Urothelium cell line (cell line): ENCODE measurements at regions not wholly inside any gene's neighbourhood (a gene's known extent, or its start where the extent isn't known, plus 50 kb on each side); places are given as distances from the start of the nearest gene placed in this dataset.

Experiments used
- DNase-seq: peaks from one replicate; pipeline ENCODE4 v3.0.0; 2011; ENCODE audit warnings: low spot score, mixed read lengths
- FAIRE-seq: peaks from 2 replicates; lab custom pipeline; 2011; peaks lifted over from hg19 to GRCh38; lab: Jason Lieb, UNC

DNA sequence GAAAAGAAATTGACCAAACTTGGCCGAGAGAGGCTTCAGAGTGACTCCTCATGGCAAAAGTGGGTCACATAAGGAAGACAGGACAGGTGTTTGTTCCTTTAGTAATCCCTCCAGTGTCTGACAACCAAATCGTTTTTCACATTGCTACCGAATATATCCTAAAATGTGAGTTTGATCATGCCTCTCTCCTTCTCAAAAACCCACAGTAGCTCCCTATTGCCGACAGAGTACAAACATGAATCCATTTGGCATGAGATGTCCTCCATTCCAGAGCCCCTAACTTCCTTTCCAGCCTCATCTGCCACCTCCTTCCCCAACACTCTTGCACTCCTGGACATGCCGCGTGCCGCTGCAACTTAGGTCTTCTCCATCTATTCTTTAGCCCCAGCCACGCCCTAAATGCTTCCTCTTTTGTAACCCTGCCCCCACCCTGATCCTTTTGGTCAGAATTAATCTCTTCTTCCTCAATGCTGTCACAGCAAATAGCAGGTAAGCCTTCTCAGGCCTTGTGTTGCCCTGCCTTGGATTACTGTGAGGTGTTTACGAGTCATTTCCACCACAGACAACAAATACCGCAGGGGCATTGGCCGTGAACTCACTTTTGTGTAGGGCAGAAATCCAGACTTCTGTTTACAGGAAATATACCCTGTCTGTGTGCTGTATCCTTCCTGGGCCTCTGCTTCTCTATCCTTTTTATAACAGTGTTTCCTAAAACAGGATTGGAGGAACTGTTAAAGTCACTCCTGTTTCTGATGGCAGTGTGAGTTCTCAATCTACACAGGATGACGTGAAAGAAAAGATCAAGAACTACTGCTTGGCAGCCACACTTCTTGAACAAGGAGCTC lies 66.0 kb upstream of the FTH1 start:
- no peak for FAIRE-seq
- DNase-seq, result no peak

DNA sequence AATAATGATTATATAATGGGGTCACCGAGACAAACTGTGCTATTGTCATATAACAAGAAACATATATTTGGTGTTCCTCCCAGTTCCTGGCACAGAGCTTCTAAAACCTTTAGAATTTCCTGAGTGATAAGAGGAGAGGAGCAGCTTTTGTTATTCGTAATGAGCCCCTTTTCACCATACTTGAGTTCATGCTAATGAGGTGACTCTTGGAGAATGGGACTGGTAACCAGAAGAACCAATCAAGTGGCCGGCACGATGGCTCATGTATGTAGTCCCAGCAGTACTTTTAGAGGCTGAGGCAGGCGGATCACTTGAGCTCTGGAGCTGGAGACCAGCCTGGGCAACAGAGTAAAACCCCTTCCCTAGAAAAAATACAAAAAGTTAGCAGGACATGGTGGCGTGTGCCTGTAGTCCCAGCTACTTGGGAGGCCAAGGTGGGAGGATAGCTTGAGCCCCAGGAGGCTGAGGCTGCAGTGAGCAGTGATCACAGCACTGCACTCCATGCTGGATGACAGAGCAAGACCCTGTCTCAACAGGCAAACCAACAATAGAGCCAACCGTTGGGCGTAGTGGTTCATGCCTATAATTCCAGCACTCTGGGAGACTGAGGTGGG lies 62.7 kb upstream of the FTH1 start:
- FAIRE-seq (no peak), DNase-seq (no peak)

DNA sequence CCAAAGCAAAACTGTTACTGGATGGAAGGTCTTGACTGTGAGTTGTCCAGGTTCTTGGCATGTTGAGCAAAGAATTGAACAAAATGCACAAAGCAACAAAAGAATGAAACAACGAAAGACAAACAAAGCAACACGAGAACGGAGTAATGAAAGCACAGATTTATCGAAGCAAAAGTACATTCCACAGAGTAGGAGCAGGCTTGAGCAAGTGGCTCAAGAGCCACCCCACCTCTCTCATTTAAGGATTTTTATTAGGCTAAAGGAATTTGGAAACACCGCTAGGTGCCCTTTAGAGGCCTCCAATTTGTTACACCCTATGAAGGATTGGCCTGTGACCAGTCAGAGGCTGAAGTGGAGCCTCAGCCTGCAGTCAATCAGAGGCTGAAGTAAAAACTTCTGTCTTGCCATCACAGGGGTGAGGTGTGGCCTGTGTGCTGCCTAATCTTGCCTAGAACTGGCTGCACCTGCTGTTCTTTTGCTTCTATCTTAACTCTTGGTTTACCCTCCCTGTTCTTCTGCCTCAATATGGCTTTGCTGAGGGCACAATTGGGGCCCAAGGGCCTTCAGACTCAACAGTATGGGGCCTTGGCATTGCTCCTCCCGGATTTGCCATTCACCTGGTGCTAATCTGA lies 59.4 kb upstream of the FTH1 start:
- no peak for DNase-seq
- no peak for FAIRE-seq

DNA sequence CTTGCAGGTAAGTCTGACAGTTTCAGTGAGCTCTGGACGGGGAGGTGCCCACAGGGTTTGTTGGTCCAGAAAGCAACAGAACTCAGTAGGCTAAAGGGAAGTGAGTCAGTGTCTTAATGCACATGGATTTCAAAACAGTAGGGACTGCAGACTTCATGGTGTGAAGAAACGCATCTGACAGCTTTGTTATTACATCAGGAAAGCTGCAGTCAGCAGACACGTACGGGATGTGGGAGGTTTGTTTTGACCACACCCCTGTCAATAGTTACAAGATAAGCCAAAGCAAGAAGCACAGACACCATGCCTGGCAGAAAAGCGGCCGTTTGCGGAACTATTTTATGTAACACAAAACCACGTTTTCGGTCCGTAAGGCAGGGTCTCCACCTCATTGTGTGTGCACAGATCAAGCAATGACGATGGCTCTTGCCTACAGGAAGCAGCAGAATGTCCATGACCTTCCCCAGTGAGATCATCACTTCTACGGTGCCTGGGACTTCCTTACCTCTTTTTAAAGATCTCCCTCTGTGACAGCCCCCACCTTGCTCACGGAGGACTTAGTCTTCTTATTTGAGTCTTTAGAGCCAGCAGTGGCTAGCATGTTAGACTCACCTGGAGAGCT lies 58.2 kb upstream of the FTH1 start:
- no peak for FAIRE-seq

DNA sequence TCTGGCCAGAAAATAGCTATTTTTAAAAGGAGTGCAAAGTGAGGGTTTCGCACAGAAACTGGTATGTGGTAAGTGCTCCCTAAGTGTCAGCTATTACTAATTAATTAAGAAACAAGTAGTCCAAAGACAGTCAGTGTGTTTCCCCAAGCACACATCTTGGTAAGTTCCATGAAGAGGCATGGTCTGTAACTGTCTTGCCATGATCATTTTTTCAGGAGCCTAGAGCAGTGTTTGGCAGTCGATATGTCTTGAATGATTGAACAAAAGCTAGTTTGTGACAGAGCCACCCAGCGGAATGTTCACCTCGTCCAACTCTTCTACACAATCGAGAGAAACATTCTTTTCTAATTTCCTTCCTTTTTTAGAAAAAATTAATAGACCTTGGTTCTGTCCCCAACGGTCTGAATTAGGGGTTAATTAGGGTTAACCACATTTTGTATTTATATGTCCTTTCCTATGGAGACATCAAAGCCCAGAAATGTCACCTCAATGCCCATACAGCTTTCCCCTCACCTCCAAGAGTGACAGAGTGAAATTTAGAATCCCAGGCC lies 57.6 kb upstream of the FTH1 start:
- no peak for DNase-seq
- no peak for FAIRE-seq

More for the DNA sequence above, 58.2 kb upstream of the FTH1 start:
- peak; percentile 26 for DNase-seq

DNA sequence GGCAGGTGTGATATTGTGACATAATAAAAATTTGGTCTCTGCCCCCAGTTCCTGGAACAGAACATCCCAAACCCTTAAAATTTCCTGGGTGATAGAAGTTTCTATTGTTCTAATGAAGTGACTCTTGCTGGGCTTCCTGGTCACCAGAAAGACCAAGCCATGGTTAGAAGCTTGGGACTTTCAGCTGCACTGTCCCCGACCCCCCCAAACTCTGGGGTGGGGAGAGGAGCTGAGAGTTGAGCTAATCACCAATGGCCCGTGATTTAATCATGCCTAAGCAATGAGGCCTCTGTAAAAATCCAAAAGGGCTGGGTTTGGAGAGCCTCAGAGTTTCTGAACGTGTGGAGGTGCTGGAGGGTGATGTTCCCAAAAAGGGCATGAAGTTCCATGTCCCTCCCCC lies 54.8 kb upstream of the FTH1 start:
- DNase-seq (no peak), FAIRE-seq (no peak)

DNA sequence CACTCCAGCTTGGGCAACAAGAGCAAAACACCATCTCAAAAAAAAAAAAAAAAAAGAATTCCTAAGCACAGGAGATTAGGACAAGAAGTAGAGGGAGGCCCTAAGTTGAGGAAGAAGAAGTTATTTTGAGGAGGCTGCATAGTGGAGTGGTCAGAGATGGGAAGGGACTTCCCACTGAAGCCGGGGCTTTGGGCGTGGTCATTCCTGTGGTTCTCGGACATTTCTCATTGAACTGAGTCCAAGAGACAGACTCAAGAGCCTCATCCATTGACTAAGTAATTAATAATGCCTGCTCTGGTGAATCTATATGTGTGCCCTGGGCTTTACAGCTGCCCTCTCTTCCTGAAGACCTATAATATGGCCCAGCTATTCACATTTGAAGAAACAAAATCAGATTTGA lies 53.2 kb upstream of the FTH1 start:
- FAIRE-seq, result no peak
- no peak for DNase-seq

DNA sequence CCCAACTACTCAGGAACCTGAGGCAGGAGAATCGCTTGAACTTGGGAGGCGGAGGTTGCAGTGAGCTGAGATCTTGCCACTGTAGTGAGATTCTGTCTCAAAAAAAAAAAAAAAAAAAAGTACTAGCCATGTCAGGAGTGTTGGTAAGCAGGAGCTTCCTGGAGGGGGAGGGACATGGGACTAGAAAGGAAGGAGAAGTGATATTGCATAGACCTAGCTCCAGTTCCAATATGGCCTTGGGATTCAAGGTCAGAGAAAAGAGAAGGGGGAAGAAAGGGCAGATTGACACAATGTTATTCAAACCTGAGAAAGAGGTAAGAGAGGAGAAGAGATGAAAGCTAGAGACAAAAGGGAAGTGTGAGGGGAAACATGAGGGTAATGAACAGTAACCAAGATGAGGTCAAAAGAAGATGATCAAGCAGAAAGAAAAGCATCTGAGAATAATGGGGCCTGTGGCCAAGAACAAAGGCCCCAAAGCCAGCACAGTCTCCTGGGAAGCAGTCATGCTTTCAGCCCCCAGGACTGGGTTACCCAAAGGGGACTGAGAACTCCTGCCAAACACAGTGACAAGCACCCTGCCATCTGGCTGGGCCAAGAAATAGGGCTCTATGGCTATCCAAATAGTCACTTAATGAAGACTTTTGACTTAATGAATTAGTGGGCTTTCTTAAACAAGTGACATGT lies 51.7 kb upstream of the FTH1 start:
- FAIRE-seq (no peak), DNase-seq (no peak)

DNA sequence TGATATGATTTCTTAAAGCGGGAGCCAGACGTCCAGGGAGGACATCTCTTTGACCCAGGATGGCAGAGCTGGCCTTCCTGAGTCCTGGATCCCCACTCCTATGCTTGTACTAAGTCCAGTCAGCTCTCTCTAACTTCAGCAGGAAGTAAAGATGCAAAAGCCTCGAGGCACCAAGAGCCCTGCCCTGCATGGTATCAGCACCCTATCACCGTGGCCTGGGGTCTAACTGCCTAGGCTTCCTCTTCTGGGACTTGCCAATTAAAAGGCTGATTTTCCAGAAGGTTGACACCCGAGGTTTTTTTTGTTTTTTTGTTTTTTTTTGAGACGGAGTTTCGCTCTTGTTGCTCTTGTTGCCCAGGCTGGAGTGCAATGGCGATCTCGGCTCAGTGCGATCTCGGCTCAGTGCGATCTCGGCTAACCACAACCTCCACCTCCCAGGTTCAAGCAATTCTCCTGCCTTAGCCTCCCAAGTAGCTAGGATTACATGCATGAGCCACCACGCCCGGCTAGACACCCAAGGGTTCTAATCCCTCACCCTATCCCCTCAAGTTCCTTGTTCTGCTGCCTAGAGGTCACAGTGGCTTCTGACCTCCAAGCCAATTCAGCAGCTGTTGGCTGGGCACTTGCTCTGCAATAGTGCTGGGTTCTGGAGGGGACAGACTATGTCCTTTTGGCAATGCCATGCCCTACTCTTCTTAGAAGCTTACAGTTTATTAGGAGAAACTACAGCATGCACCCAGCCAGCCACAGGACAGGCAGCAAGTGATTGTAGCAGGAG lies 50.6 kb upstream of the FTH1 start:
- no peak for DNase-seq
- FAIRE-seq, result no peak
